ENCODE measurements at regions not wholly inside any gene's neighbourhood (a gene's known extent, or its start where the extent isn't known, plus 50 kb on each side); places are given as distances from the start of the nearest gene placed in this dataset. TPM values are rescaled to one million over a fixed set of nuclear protein-coding genes. Genes with fewer than 3 reads are reported as not detected.

DNA sequence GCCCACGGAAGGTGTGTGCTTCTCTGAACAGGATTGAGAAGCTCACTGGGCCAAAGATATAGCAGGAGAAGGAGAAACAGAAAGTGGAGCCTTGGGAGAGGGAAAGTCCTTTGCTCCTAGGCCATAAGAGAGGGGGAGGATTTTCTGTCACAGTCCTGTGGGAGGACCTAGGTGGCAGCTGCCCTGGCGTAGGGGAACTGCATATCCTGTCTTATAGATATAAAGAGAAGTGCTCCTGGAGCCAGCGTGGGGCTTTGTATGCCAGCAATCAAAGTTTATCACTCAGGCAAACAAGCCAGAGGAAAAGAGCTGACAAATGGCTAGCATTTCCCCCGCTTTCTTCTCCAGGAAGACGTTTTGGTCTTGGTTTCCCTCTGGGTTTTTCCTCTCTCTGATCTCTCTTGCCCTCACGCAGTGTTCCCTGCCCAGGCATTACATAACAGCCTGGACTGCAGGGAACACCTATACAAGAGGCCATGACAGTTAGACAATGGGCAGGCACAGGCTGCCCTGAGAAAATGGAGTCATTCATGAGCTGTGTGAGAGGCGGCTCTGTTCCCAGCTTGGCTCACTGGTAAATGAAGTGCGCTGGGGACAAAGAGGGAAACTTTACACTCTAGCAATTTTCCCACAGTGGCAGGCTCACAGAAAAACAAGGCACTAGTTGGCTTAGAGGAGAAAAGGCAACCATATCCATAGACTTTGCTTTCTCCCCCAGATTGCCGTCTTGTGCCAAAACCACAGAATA is 52.5 kb upstream of the ZNF648 start:
- DNase-seq (ENCODE audit: extremely low spot score), result no peak
- no peaks in the 10 kb centered on the region for H3K4me1 ChIP-seq (ENCODE audit: insufficient read depth)
- H3K36me3 ChIP-seq (ENCODE audit: insufficient read depth), result no peaks in the 10 kb centered on the region
- H3K27ac ChIP-seq (ENCODE audit: low read depth), result no peak overlapping the region
- H3K4me3 ChIP-seq (ENCODE audit: low read depth, low read length), result no peak overlapping the region
- WGBS, result 68% methylated on average over 9 of the region's 9 CpGs

DNA sequence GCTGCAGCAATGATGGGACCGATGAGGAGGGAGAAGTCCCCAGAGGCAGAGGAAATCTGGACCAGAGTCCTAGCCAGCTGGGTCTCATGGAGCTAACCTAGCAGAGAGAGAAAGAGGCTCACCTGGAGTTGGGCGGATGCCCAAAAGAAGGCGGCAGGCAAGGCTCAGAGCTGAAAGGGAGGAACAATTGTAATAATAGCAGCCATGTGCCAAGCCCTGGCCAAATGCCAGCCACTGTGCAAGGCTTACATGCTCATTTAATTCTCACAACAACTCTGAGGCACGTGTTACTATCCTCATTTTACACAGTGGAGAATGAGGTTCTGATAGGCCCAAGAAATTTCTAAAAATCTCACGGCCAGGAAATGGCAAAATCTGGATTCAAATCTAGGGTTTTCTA is 50.0 kb upstream of the ZNF648 start:
- WGBS, result 82% methylated on average over 5 of the region's 5 CpGs
- Histone ChIP-seq H3K4me3 (ENCODE audit: low read depth, low read length) (no peak overlapping the region), H3K27ac (ENCODE audit: low read depth) (no peak overlapping the region), H3K36me3 (ENCODE audit: insufficient read depth) (no peaks in the 10 kb centered on the region), H3K4me1 (ENCODE audit: insufficient read depth) (no peaks in the 10 kb centered on the region)
- no peak for DNase-seq (ENCODE audit: extremely low spot score)

Small RNA genes lying in the stretch of these regions (small RNA-seq; reads per million reads assigned to genes)
- gene RNU6-152P, result not detected

Measured in urinary bladder (tissue), 4 donors.